H1 (cell line): ENCODE measurements at regions not wholly inside any gene's neighbourhood (a gene's known extent, or its start where the extent isn't known, plus 50 kb on each side); places are given as distances from the start of the nearest gene placed in this dataset.

Experiments used
- CTCF ChIA-PET: fragments of 300-600 bp; sonication (Branson Sonifier 250); formaldehyde crosslinking; loops from one replicate; lab custom pipeline; 2021; ENCODE audit not compliant: partially characterized antibody; lab: Charles Lee
- POLR2A ChIA-PET: fragments of 300-600 bp; sonication (Branson Sonifier 250); formaldehyde crosslinking; loops from one replicate; lab custom pipeline; 2021; ENCODE audit warnings: inconsistent platforms; ENCODE audit not compliant: partially characterized antibody; lab: Charles Lee
- DNase-seq, 2 experiments: peaks; one replicate each; pipeline versions ENCODE4 v3.0.0 to v3.0.0-alpha.2; 2010 to 2022; ENCODE audit warnings: low spot score in 2 of 2, low read depth in 1 of 2, mixed read lengths in 1 of 2
- FAIRE-seq: peaks from 2 replicates; lab custom pipeline; 2011; peaks lifted over from hg19 to GRCh38; lab: Jason Lieb, UNC
- H2AFZ ChIP-seq: 2 replicates; pipeline ENCODE4 v1.8.1; 2012; ENCODE audit warnings: low read length, inconsistent platforms
- H2AK5ac ChIP-seq: 2 replicates; pipeline ENCODE4 v1.6.1; 2013; ENCODE audit warnings: low read depth, low read length
- H2BK120ac ChIP-seq: replicated peaks from 2 replicates; pipeline ENCODE3; 2013; ENCODE audit warnings: low read depth, low read length, inconsistent platforms
- H2BK12ac ChIP-seq: 2 replicates; pipeline ENCODE4 v1.6.1; 2013; ENCODE audit warnings: low read depth, low read length
- H2BK15ac ChIP-seq: 2 replicates; pipeline ENCODE4 v1.6.1; 2013; ENCODE audit warnings: low read length
- H2BK20ac ChIP-seq: 2 replicates; pipeline ENCODE4 v1.6.1; 2013; ENCODE audit warnings: low read length
- H2BK5ac ChIP-seq: 2 replicates; pipeline ENCODE4 v1.6.1; 2013; ENCODE audit warnings: low read depth, low read length
- H3K14ac ChIP-seq: 2 replicates; pipeline ENCODE4 v1.6.1; 2013; ENCODE audit warnings: inconsistent platforms; ENCODE audit not compliant: insufficient read length
- H3K18ac ChIP-seq: 2 replicates; pipeline ENCODE4 v1.6.1; 2013; ENCODE audit warnings: low read length; ENCODE audit errors: extremely low read depth
- H3K23ac ChIP-seq: 2 replicates; pipeline ENCODE4 v1.6.1; 2013; ENCODE audit warnings: inconsistent platforms; ENCODE audit not compliant: insufficient read length
- H3K23me2 ChIP-seq: 2 replicates; pipeline ENCODE4 v1.6.1; 2013; ENCODE audit warnings: low read depth, low read length
- H3K27ac ChIP-seq: 2 replicates; pipeline ENCODE4 v1.6.1; 2011; ENCODE audit warnings: low read depth, low read length, inconsistent platforms
- H3K27me3 ChIP-seq, 4 experiments: replicated peaks in 1 of 4; 1 replicate in 1 of 4; 2 replicates in 3 of 4; pipeline versions ENCODE4 v1.6.1 to v1.8.1; 2011 to 2013; ENCODE audit warnings: low read length in 3 of 4, mild to moderate bottlenecking in 3 of 4, inconsistent platforms in 2 of 4, mixed read lengths in 2 of 4, moderate library complexity in 1 of 4; ENCODE audit not compliant: control insufficient read depth in 3 of 4, insufficient read depth in 3 of 4; ENCODE audit errors: extremely low read depth in 1 of 4
- H3K36me3 ChIP-seq, 4 experiments: 2 replicates each; pipeline versions ENCODE4 v1.6.1 to v1.8.1; 2011 to 2013; ENCODE audit warnings: mild to moderate bottlenecking in 4 of 4, low read length in 3 of 4, moderate library complexity in 2 of 4, control low read depth in 1 of 4, inconsistent platforms in 1 of 4; ENCODE audit not compliant: insufficient read depth in 4 of 4, control insufficient read depth in 2 of 4
- H3K4ac ChIP-seq: replicated peaks from 2 replicates; pipeline ENCODE3; 2013; ENCODE audit warnings: low read length, low read depth, mixed read lengths, inconsistent platforms; ENCODE audit not compliant: insufficient read length
- H3K4me1 ChIP-seq, 4 experiments: replicated peaks in 1 of 4; 1 replicate in 1 of 4; 2 replicates in 3 of 4; pipeline versions ENCODE4 v1.6.1 to v1.8.1; 2011 to 2013; ENCODE audit warnings: low read length in 3 of 4, inconsistent platforms in 2 of 4, mixed read lengths in 1 of 4; ENCODE audit not compliant: insufficient read depth in 4 of 4, control insufficient read depth in 3 of 4
- H3K4me2 ChIP-seq, 2 experiments: 2 replicates each; pipeline versions ENCODE4 v1.6.1 to v1.8.1; 2011 to 2013; ENCODE audit warnings: low read depth in 2 of 2, low read length in 2 of 2, control low read depth in 1 of 2, inconsistent platforms in 1 of 2, mild to moderate bottlenecking in 1 of 2; ENCODE audit not compliant: insufficient read depth in 1 of 2
- H3K4me3 ChIP-seq, 4 experiments: fragments of 200-600, 300-600 bp in 1 of 4; sonication (generic), shearing (Covaris generic), sonication (Bioruptor Twin) in 1 of 4; 2 replicates each; pipeline versions ENCODE4 v1.5.1 to v1.8.1; 2011 to 2016; ENCODE audit warnings: low read length in 4 of 4, low read depth in 3 of 4, control low read depth in 2 of 4, inconsistent platforms in 2 of 4, mild to moderate bottlenecking in 2 of 4, mixed read lengths in 1 of 4, moderate library complexity in 1 of 4; ENCODE audit not compliant: insufficient read depth in 2 of 4; ENCODE audit errors: extremely low read depth in 1 of 4
- H3K56ac ChIP-seq: replicated peaks from 2 replicates; pipeline ENCODE3; 2013; ENCODE audit warnings: low read depth, mild to moderate bottlenecking, mixed read lengths, low read length, inconsistent platforms; ENCODE audit not compliant: insufficient read length
- H3K79me1 ChIP-seq: 2 replicates; pipeline ENCODE4 v1.6.1; 2013; ENCODE audit warnings: low read depth, low read length, control low read depth
- H3K79me2 ChIP-seq, 2 experiments: 2 replicates each; pipeline versions ENCODE4 v1.6.1 to v1.8.1; 2012 to 2013; ENCODE audit warnings: low read length in 2 of 2, mild to moderate bottlenecking in 2 of 2, inconsistent platforms in 1 of 2; ENCODE audit not compliant: insufficient read depth in 2 of 2, control insufficient read depth in 1 of 2
- H3K9ac ChIP-seq, 4 experiments: replicated peaks in 1 of 4; 1 replicate in 1 of 4; 2 replicates in 3 of 4; pipeline versions ENCODE4 v1.6.1 to v1.8.1; 2011 to 2013; ENCODE audit warnings: low read depth in 3 of 4, low read length in 3 of 4, control low read depth in 2 of 4, mild to moderate bottlenecking in 2 of 4, moderate library complexity in 2 of 4, inconsistent platforms in 1 of 4; ENCODE audit errors: extremely low read depth in 1 of 4
- H3K9me3 ChIP-seq, 2 experiments: 2 replicates each; pipeline versions ENCODE4 v1.6.1 to v1.8.1; 2012 to 2013; ENCODE audit warnings: mild to moderate bottlenecking in 2 of 2, moderate library complexity in 2 of 2, control low read depth in 1 of 2, inconsistent platforms in 1 of 2, low read depth in 1 of 2, low read length in 1 of 2, mixed read lengths in 1 of 2; ENCODE audit not compliant: insufficient read depth in 2 of 2
- H4K20me1 ChIP-seq, 2 experiments: replicated peaks in 1 of 2; 2 replicates each; pipeline versions ENCODE3 to v1.8.1; 2011 to 2013; ENCODE audit warnings: inconsistent platforms in 2 of 2, low read length in 2 of 2, mild to moderate bottlenecking in 1 of 2; ENCODE audit not compliant: insufficient read depth in 2 of 2, control insufficient read depth in 1 of 2
- H4K5ac ChIP-seq: 2 replicates; pipeline ENCODE4 v1.6.1; 2013; ENCODE audit warnings: low read length, low read depth, mixed read lengths, inconsistent platforms; ENCODE audit not compliant: insufficient read length
- H4K8ac ChIP-seq: 2 replicates; pipeline ENCODE4 v1.8.0; 2013; ENCODE audit warnings: mild to moderate bottlenecking, moderate library complexity, low read length, inconsistent platforms; ENCODE audit not compliant: insufficient read depth; ENCODE audit errors: extremely low read depth
- H4K91ac ChIP-seq: replicated peaks from 2 replicates; pipeline ENCODE3; 2013; ENCODE audit warnings: low read length, mixed read lengths, inconsistent platforms; ENCODE audit not compliant: insufficient read length
- FOSL1 ChIP-seq: IDR thresholded peaks from 2 replicates; pipeline ENCODE4 v1.6.1; 2011; ENCODE audit warnings: mild to moderate bottlenecking, low read depth, low read length, moderate library complexity; ENCODE audit not compliant: insufficient read depth
- JUN ChIP-seq: IDR thresholded peaks from 2 replicates; pipeline ENCODE4 v1.6.1; 2011; ENCODE audit warnings: low read depth, mild to moderate bottlenecking, improper control_type of control experiment, low read length
- MAFK ChIP-seq: IDR thresholded peaks from 2 replicates; pipeline ENCODE4 v1.6.1; 2012; ENCODE audit warnings: low read depth, mild to moderate bottlenecking, improper control_type of control experiment, low read length
- WGBS, 2 experiments: shearing (Covaris generic) in 1 of 2; methylation state at CpG; one replicate each; pipeline versions ENCODE4 v1.1.6 to v1.1.7; 2013 to 2015; ENCODE audit warnings: low lambda C conversion rate in 2 of 2, mixed read lengths in 2 of 2, inconsistent platforms in 1 of 2, low coverage in 1 of 2, missing lambda C conversion rate in 1 of 2; ENCODE audit not compliant: insufficient replicate concordance in 2 of 2, insufficient coverage in 1 of 2, insufficient read length in 1 of 2; ENCODE audit errors: extremely low coverage in 1 of 2, missing lambda C conversion rate in 1 of 2; 5-methylcytosine and 5-hydroxymethylcytosine counted together

DNA sequence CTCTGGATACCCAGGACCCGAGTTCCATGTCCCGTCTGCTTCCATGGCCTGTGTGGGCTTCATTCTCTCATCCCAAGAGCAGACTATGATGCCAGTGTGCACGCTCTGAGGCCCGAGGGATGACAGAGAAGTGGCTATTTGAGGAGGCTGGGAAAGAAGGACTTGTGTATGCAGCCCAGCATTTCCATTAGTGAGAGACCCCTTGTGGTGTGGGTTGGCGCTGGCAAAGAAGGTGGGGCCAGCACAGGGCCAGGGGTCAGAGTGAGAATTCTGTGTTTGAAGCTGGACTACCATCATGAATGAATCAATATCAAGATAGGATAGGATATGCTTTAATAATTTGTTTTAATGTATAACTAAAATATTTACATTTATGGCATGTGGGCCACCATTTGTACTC, 200.8 kb downstream of the HIPK3 start:
- no peaks in the 10 kb centered on the region for H3K79me1 ChIP-seq
- no peak overlapping the region for H3K27ac ChIP-seq
- ChIA-PET POLR2A (no interaction called here), CTCF (interaction anchor here (1.1 to 1.4 kb wide), 4 partner anchors 11 to 17 kb away, joined by 3 to 6 read pairs (median 4); no protein-coding TSS in a partner anchor)
- H3K56ac ChIP-seq = no peak overlapping the region
- no peak overlapping the region for H3K4me2 ChIP-seq
- FAIRE-seq (no peak), DNase-seq (no peak)
- H2AK5ac ChIP-seq = no peak overlapping the region
- WGBS, 2 experiments = 81% methylated on average over 5 of the region's 5 CpGs; no CpG with 5 or more reads in 1 of the 2 experiments
- no peak overlapping the region for H4K8ac ChIP-seq
- no peak overlapping the region for H3K4me3 ChIP-seq
- H3K23me2 ChIP-seq = no peaks in the 10 kb centered on the region
- no peak overlapping the region for H2BK12ac ChIP-seq
- H3K18ac ChIP-seq = no peak overlapping the region
- no peak overlapping the region for H3K9ac ChIP-seq
- H3K36me3 ChIP-seq = no peaks in the 10 kb centered on the region
- no peak overlapping the region for H2AFZ ChIP-seq
- peaks cover 0 to 2% of the 10 kb centered on the region in 2 experiments for H4K20me1 ChIP-seq
- no peaks in the 10 kb centered on the region for H3K27me3 ChIP-seq
- no peak overlapping the region for H2BK5ac ChIP-seq
- H4K5ac ChIP-seq = no peak overlapping the region
- H3K14ac ChIP-seq = no peak overlapping the region
- H4K91ac ChIP-seq = no peak overlapping the region
- H3K4me1 ChIP-seq = no peaks in the 10 kb centered on the region
- H2BK120ac ChIP-seq = no peak overlapping the region
- H3K4ac ChIP-seq = no peak overlapping the region
- H3K23ac ChIP-seq = no peak overlapping the region
- no peak overlapping the region for H2BK15ac ChIP-seq
- H3K9me3 ChIP-seq = no peaks in the 10 kb centered on the region
- H3K79me2 ChIP-seq = no peaks in the 10 kb centered on the region
- H2BK20ac ChIP-seq = no peak overlapping the region
- TF ChIP-seq JUN (no peak), FOSL1 (no peak), MAFK (no peak)
